SKM-1 treated with dmso at 0.1 percent for 144 hours (cell line): ENCODE measurements at regions not wholly inside any gene's neighbourhood (a gene's known extent, or its start where the extent isn't known, plus 50 kb on each side); places are given as distances from the start of the nearest gene placed in this dataset.

ENCODE experiments used
- DNase-seq: peaks from one replicate; lab custom pipeline; 2025; ENCODE audit not compliant: unreplicated experiment; lab: John Stamatoyannopoulos, UW

DNA sequence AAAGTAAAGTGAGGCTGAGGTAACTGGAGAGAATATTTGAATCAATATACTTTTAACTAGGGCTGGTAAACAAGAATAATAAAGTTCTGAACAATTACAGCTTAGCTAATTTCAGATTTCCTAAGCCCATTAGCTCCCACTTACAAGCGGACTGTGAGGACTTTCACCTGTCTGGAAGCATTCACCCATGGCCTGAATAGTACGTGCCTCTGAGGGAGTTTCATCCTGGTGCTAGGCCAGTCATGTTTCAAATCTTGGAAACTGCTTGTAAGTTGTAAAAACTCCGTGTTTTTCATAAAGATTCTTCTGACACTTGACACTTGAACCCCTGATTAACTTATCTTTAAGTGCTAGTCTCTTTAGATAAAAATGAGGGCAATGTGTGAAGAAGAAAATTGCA is 975.2 kb upstream of the GHITM start:
- no peak for DNase-seq

DNA sequence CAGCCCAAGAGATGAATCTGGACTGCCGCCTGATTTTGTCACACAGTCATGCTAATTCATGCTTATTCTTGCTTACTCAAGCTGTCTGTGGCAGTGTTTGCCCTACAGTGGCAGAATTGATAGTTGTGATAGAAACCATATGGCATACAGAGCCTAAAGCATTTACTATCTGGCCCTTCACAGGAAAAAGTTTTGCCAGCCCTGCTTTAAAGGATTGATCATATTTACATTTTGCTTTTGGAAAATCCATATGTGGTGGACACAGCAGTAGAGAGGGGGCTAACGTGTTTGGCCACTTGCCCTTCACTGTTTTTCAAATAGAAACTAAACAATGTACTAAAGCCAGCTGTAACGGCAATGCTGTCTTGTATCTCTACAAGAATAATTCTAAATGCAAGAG is 974.0 kb upstream of the GHITM start:
- DNase-seq: no peak

DNA sequence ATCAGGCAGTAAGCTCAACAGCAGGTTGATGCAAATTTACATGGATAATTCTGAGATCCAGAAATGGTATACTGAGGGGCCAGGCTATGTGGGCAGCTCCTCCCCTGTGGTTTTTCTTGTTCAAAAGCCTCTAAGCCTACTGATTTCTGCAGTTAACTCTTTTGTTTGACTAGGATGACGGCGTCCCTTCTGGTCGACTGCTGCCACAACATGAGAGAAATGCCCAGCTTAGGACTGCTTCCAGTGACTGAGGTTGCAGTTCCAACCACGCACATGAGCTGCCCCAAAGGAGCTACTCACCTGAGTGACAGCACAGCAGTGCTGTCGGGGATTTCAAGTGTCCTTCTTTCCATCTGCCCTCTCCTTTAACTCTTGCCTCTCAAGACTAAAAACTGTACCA is 973.0 kb upstream of the GHITM start:
- no peak for DNase-seq

DNA sequence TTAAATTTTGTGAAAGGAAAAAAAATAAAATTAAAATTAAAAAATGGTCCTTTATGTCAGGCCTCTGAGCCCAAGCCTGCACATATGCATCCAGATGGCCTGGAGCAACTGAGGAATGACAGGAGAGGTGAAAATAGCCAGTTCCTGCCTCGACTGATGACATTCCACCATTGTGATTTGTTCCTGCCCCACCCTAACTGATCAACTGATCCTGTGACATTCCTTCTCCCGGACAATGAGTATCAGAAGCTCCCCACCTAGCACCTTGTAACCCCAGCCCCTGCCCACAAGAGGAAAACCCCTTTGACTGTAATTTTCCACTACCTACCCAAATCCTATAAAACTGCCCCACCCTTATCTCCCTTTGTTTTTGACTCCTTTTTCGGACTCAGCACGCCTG is 972.2 kb upstream of the GHITM start:
- DNase-seq: no peak

DNA sequence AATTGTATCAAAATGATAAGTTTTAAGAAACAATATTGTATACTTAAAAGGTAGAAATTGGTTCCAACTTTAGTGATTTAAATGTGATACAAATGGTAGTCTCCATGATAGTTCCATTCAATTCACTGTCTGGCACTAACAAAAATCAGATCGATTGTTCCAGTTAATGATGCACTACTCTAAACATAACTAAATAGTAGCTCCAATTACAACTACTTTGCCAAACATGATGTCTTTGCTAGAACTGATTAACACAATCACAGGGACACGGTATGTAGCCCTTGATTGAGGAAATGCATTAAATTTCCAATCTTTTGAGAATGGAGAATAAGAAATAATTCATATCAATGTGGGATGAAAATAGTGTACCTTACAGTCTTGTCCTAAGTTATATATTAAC is 962.4 kb upstream of the GHITM start:
- DNase-seq: no peak

DNA sequence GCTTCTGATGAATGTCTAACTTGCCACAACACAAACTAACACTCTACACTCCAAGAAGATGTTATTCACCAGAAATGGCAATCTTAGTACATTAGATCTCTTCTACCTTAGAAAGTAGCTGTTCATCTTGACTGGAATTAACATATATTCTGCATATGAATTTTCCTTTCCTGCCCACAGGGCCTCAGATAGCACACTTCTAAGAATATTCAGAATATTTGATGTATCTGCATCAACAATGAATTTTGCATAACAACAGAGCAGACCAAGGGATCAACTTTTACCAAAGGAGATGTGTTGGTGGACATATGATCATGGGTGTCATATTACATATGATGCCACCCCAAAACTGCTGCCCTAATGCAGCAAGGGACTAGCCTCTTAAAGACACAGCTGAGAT is 960.8 kb upstream of the GHITM start:
- DNase-seq: no peak

DNA sequence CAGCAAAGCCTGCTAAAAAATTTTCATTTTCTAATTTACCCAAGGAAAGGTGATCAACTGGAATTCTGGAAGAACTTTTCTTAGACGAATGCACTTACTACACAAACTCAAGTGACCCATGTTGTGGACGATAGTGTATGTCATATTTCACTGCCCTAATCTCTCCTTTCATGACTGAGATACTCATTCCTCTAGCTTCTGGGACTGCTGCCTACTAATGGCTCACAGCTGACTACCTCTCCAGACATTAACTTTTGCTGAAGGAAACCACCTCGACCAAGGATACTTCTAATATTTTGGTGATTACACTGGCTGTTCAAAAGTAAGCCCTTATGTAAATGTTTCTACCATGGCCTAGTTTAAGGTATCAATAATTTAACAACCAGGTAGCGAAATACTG is 959.9 kb upstream of the GHITM start:
- DNase-seq: no peak

DNA sequence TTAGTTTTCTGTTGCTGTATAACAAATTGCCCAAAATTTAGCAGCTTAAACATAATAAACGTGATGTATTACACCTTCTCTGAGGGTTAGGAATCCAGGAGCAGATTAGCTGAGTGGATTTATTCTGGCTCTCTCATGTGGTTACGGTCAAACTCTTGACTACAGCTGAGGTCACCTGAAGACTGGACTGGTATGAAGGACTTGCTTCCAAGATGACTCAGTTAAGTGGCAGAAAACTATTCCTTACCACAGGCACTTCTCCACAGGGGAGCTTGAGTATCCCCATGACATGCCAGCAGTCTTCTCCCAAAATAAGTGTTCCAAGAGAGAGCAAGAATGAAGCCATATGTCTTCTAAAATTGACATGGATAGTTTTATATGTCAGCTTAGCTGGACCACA is 957.2 kb upstream of the GHITM start:
- DNase-seq: no peak

DNA sequence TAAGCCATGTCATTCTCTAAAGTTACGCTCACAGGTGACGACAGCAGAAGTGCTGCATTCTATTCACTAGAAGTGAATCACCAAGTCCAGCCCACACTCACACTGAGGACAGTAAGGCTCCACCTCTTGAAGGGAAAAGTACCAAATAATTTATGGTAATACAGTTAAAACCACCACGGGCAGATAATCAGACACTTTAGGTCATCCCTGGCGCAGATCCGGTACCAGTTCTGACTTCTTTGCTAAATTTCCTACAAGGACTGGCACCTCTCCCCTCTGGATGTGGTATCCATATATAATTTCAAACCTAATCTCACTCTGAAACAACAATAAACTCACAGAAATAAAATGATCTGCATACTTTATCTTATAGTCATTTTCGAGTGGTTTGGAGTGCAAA is 954.7 kb upstream of the GHITM start:
- DNase-seq: no peak

DNA sequence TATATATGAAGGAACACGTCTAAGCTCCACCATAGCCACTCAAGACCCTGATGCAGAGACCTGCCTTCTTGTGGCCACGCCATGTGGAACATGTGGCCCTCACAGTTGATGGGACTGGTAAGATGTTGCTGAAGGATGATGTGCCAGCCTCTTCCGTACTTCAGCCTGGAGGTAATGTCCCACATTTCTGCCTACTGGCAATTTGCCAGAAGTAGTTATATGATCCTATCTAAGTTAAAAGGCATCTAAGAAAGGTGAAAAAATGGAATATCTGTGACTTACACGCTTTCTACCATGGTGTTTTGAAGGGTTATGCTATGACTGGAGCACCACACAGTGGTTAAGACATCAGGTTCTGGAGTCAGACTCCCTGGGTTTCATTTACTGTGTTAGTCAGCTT is 948.7 kb upstream of the GHITM start:
- no peak for DNase-seq

DNA sequence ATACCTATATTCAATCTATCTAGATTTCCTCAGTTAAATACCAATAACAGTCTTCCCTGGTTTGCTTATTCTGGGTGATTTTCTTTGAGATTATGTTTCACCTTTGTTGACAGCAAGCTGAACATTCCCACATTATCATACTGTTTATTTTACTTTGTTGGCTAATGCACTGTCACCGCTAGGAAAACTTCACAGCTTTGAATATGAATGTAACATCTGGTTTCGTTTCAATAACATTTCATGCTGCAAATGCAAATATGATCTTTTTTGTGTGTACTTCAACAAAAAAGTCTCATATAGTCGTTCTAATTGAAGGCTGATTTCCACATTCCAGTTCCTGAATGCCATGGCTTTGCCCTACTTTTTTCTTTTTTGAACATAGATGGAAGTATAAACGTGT is 946.3 kb upstream of the GHITM start:
- DNase-seq: no peak

DNA sequence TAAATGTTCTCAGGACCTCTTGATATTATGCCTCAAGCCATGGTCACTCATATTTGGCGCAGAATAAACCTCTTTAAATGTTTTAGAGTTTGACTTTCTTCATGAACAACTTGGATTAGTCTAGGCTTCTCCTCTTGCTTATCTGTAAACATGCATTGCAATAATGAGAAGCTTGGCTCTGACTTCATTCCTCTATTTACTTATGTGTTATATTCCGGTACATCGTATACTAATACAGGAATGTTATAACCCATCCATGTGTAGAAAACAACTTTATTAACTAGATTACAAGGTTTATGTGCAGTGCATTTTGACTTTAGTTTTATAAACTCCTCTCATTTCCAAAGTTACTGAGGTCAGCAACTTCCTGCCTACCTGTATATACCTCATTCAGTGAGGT is 944.3 kb upstream of the GHITM start:
- DNase-seq: no peak

DNA sequence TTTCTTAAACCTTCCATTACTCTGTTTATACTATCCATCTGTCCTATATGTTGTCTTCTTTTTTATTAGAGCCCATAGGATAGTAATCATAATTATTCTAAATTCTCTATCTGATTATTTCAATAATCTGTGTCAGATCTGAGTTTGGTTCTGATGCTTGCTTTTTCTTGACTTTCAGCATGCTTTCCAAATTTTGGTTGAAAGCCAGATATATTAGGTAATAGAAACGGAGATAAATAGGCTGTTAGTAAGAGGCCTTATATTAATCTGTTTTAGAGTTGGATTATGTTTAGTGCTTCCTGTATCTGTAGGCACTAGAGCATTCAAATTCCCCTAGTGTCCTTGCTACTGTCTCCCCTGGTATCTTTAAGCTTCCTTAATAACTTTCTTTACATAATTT is 939.9 kb upstream of the GHITM start:
- no peak for DNase-seq

DNA sequence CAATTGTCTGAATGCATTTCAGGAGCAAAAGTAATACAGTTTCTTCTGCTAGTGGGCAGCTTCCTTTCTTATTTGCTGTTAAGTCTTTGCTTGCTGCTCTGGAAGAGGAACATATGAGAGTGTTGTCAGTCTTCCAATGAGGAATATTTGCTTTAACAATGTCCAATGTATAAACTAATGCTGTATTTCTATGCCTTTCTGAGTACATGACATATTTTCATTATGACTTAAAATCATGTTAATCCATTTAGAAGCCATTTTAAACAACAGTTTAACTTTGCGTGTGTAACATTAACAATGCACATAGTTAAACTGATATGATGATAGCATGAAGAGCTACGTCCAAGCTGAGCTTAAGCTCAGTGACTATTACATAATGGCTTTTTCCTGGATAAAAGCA is 933.4 kb upstream of the GHITM start:
- DNase-seq: no peak

DNA sequence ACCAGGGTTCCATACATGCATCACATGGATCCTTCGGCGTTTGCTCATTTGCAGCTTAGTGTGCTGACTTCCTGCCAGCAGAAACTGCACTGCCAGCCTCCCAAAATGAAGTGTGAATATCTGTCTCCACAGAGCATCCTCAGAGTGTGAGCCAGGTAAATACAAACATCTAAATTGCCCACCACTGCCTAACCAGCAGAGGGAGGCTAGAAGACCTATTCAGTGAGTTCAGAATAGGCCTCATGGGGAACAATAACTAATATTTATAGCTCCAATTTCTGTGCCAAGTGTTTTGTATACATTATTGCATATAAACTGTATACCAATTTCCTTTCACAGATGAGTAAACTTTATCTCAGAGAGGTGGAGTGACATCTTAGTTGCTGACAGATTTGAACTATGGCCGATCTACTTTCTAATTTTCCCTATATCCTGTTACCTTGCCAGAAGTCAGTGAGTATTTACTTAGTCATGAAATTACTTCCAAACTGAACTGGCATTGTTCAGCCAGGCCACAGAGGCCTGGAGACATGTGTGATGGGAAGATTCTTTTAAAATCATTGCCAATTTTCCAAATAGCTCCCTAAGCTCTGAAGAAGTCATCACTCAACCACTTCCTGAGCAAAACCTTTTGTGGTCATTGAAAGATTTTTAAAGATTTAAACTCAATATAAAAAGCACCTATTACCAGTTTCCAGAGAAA is 926.5 kb upstream of the GHITM start:
- no peak for DNase-seq

DNA sequence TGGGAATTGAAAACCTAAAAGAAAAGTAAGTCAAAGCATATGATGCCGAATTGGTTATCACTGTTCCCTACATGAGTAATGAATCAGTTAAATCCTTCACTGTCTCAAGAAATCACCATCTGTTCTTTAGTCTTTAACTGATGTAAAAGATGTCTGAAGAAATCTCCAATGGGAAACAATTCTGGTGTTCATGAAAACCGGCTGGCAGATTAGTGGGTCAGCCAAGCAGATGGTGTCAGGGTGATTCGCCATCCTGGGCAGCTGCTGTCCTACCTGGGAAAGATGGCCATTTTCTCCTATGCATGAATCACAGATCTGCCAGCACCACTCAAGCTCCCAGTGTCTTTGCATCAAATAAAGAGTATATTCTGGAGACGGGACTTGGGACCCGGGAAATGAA is 925.2 kb upstream of the GHITM start:
- no peak for DNase-seq

DNA sequence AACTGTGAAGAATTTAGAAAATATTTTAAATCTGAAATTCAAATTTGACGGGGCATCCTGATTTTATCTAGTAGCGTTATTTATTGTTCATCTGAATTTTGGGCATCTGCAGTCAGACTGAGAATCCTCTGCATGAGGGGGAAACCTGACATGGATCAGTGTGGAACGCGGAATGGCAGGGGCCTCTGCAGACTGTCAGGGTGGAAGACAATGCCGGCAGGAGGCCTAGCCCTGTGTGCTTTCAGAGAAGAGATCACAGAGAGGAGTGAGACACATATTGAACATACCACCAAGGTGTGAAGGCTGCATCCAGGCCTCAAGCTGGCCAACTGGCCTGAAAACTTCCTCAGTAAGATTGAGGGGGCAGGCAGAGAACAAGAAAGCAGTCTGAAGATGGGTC is 921.1 kb upstream of the GHITM start:
- no peak for DNase-seq

DNA sequence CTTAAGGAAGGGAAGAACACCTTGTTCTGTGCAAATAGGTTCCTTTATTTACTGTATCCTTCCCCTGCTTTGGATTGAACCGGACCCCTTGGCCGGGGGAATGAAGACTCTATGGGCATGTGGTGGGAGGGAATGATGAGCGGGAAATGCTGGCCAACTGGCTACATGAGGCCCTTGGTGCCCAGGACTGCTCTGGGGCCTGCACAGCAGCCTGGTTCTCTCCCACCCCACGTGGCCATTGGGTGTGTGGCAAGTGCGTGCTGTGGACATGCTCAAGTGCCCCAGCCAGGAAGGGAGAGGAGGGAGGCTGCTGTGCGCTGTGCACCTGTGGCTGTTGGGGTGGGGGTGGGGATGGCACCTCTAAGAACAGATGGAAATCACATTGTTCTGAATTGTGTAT is 917.0 kb upstream of the GHITM start:
- no peak for DNase-seq

DNA sequence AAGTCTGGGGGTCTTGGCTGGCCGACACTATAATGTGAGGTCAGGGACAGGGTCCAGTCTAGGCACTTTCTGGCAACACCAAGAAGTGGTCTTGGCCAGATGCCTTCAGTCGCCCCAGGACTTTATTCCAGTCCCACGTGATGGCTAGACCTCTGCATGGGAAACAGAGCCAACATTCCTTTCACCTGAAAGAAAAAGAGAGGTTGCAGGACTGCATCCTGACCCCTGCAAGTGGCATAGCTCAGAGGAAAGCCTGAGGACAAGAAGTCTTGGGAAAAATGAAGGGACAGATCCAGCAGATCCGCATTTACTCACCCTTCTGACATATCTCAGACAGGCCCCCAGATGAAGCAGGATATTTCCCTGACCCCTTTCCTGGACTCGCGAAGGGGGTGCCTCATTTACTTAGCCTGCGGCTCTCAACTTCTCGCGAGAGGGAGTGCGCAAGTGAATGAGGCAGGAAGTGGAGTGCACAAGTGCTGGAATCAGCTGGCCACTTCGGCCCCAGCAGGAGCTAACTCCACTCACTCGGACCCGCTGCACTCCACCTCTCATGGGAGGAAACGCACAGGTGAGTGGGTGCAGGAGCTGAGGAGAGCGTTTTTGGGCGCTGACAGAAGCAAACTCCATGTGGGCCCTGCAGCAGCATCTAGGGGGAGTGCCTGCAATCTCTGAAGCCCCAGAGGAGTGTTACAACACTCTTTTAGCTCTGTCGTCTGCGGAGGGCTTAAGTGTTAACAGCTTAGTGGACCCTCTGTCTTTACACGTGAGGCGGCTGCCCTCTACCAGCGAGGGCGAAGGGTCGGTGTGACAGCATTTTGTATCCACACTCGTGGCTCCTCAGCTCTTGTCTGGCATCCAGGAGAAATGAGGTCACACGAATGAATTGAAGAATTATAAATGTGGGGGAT is 916.2 kb upstream of the GHITM start:
- no peak for DNase-seq

DNA sequence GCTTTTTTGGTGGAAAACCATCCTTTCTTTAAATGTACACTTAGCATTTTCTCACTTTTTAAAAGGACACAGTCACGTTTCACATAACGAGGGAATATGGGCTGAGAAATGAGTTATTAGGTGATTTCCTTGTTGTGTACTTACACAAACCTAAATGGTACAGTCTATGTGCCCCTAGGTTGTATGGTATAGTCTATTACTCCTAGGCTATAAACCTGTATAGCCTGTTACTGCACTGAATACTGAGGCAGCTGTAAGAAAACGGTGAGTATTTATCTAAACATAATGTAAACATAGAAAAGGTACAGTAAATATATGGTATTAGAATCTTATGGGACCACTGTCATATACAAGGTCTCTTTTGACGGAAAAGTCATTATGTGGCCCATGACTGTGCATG is 913.5 kb upstream of the GHITM start:
- DNase-seq: no peak

DNA sequence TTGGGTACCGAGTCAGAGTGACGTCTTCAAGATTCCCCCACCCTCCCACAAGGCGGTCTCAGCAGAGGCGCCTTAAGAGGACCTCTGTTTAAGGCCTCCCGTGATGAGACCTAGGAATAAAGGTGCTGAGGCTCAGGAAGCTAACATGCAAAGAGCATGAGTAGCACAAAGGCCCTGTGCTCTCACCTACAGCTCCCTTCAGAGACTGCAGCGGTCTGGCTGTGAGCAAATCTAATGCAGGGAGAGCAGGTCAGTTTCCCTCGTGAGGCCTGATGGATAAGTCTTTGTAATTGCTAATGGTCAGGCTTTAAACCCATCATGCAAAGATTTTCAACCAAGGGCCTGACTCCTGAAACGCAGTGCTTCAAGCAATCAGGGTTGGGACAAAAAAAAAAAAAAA is 909.3 kb upstream of the GHITM start:
- DNase-seq: no peak

DNA sequence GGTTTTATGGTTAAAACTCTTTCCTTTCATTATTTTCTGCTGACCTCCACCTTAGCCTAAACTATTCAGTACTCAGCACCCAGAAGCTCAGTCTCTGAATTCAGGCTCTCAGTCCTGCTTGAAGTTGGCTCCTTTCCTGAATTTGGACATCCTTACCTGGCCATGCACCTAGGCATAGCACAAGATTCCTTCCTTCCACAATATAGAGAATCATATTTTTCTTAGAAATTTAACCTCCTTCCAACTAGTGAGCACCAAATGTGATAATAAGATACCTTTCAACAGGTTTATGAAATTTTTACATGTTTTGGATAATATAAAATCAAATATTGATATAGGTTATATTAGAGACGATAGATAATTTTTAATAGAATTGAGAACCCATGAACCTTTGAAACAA is 905.6 kb upstream of the GHITM start:
- no peak for DNase-seq
